ENCODE measurements at regions not wholly inside any gene's neighbourhood (a gene's known extent, or its start where the extent isn't known, plus 50 kb on each side); places are given as distances from the start of the nearest gene placed in this dataset.

GRCh38 chr1:14500912-14501311 is 97.6 kb upstream of the KAZN start:
- TF ChIP-seq CTCF (IDR thresholded peaks at IDR 0.05; ENCODE audit: insufficient read depth, low read length, missing control alignments), result no peak
- DNase-seq (ENCODE audit: low read depth, low spot score), result no peak
- no peak overlapping the region for H3K4me3 ChIP-seq (ENCODE audit: low read depth, low read length)
- ChIA-PET POLR2A (no interaction called here), CTCF (no interaction called here)

- no peak overlapping the region for H3K4me3 ChIP-seq (ENCODE audit: low read depth, low read length)
- no peak for DNase-seq (ENCODE audit: low read depth, low spot score)
- no peak for TF ChIP-seq CTCF (IDR thresholded peaks at IDR 0.05; ENCODE audit: insufficient read depth, low read length, missing control alignments)
- POLR2A ChIA-PET, result no interaction called here
- CTCF ChIA-PET, result no interaction called here
Observed at GRCh38 chr1:14504517-14504916, 94.0 kb upstream of the KAZN start.

GRCh38 chr1:14506471-14507255 is 91.8 kb upstream of the KAZN start:
- ChIA-PET POLR2A (no interaction called here), CTCF (no interaction called here)
- TF ChIP-seq CTCF (IDR thresholded peaks at IDR 0.05; ENCODE audit: insufficient read depth, low read length, missing control alignments), result no peak
- no peak for DNase-seq (ENCODE audit: low read depth, low spot score)
- H3K4me3 ChIP-seq (ENCODE audit: low read depth, low read length), result no peak overlapping the region

GRCh38 chr1:14507262-14507661 is 91.2 kb upstream of the KAZN start:
- ChIA-PET POLR2A (no interaction called here), CTCF (no interaction called here)
- no peak for DNase-seq (ENCODE audit: low read depth, low spot score)
- no peak for TF ChIP-seq CTCF (IDR thresholded peaks at IDR 0.05; ENCODE audit: insufficient read depth, low read length, missing control alignments)
- no peak overlapping the region for H3K4me3 ChIP-seq (ENCODE audit: low read depth, low read length)

GRCh38 chr1:14508613-14509012 is 89.9 kb upstream of the KAZN start:
- no peak for TF ChIP-seq CTCF (IDR thresholded peaks at IDR 0.05; ENCODE audit: insufficient read depth, low read length, missing control alignments)
- CTCF ChIA-PET, result no interaction called here
- POLR2A ChIA-PET, result no interaction called here
- no peak for DNase-seq (ENCODE audit: low read depth, low spot score)
- H3K4me3 ChIP-seq (ENCODE audit: low read depth, low read length), result no peak overlapping the region

GRCh38 chr1:14511166-14511680 is 87.3 kb upstream of the KAZN start:
- no peak for TF ChIP-seq CTCF (IDR thresholded peaks at IDR 0.05; ENCODE audit: insufficient read depth, low read length, missing control alignments)
- ChIA-PET CTCF (no interaction called here), POLR2A (interaction anchor here (1.4 kb wide), 1 partner anchor 25 kb away, joined by 3 read pairs; no protein-coding TSS in a partner anchor)
- H3K4me3 ChIP-seq (ENCODE audit: low read depth, low read length), result no peak overlapping the region
- no peak for DNase-seq (ENCODE audit: low read depth, low spot score)
